H1 (cell line): ENCODE measurements at regions not wholly inside any gene's neighbourhood (a gene's known extent, or its start where the extent isn't known, plus 50 kb on each side); places are given as distances from the start of the nearest gene placed in this dataset.

ENCODE experiments used
- CTCF ChIA-PET: fragments of 300-600 bp; sonication (Branson Sonifier 250); formaldehyde crosslinking; loops from one replicate; lab custom pipeline; 2021; ENCODE audit not compliant: partially characterized antibody; lab: Charles Lee
- POLR2A ChIA-PET: fragments of 300-600 bp; sonication (Branson Sonifier 250); formaldehyde crosslinking; loops from one replicate; lab custom pipeline; 2021; ENCODE audit warnings: inconsistent platforms; ENCODE audit not compliant: partially characterized antibody; lab: Charles Lee
- DNase-seq, 2 experiments: peaks; one replicate each; pipeline versions ENCODE4 v3.0.0 to v3.0.0-alpha.2; 2010 to 2022; ENCODE audit warnings: low spot score in 2 of 2, low read depth in 1 of 2, mixed read lengths in 1 of 2
- FAIRE-seq: peaks from 2 replicates; lab custom pipeline; 2011; peaks lifted over from hg19 to GRCh38; lab: Jason Lieb, UNC
- H2AFZ ChIP-seq: 2 replicates; pipeline ENCODE4 v1.8.1; 2012; ENCODE audit warnings: low read length, inconsistent platforms
- H2AK5ac ChIP-seq: 2 replicates; pipeline ENCODE4 v1.6.1; 2013; ENCODE audit warnings: low read depth, low read length
- H2BK120ac ChIP-seq: replicated peaks from 2 replicates; pipeline ENCODE3; 2013; ENCODE audit warnings: low read depth, low read length, inconsistent platforms
- H2BK12ac ChIP-seq: 2 replicates; pipeline ENCODE4 v1.6.1; 2013; ENCODE audit warnings: low read depth, low read length
- H2BK15ac ChIP-seq: 2 replicates; pipeline ENCODE4 v1.6.1; 2013; ENCODE audit warnings: low read length
- H2BK20ac ChIP-seq: 2 replicates; pipeline ENCODE4 v1.6.1; 2013; ENCODE audit warnings: low read length
- H2BK5ac ChIP-seq: 2 replicates; pipeline ENCODE4 v1.6.1; 2013; ENCODE audit warnings: low read depth, low read length
- H3K14ac ChIP-seq: 2 replicates; pipeline ENCODE4 v1.6.1; 2013; ENCODE audit warnings: inconsistent platforms; ENCODE audit not compliant: insufficient read length
- H3K18ac ChIP-seq: 2 replicates; pipeline ENCODE4 v1.6.1; 2013; ENCODE audit warnings: low read length; ENCODE audit errors: extremely low read depth
- H3K23ac ChIP-seq: 2 replicates; pipeline ENCODE4 v1.6.1; 2013; ENCODE audit warnings: inconsistent platforms; ENCODE audit not compliant: insufficient read length
- H3K23me2 ChIP-seq: 2 replicates; pipeline ENCODE4 v1.6.1; 2013; ENCODE audit warnings: low read depth, low read length
- H3K27ac ChIP-seq: 2 replicates; pipeline ENCODE4 v1.6.1; 2011; ENCODE audit warnings: low read depth, low read length, inconsistent platforms
- H3K27me3 ChIP-seq, 4 experiments: replicated peaks in 1 of 4; 1 replicate in 1 of 4; 2 replicates in 3 of 4; pipeline versions ENCODE4 v1.6.1 to v1.8.1; 2011 to 2013; ENCODE audit warnings: low read length in 3 of 4, mild to moderate bottlenecking in 3 of 4, inconsistent platforms in 2 of 4, mixed read lengths in 2 of 4, moderate library complexity in 1 of 4; ENCODE audit not compliant: control insufficient read depth in 3 of 4, insufficient read depth in 3 of 4; ENCODE audit errors: extremely low read depth in 1 of 4
- H3K36me3 ChIP-seq, 4 experiments: 2 replicates each; pipeline versions ENCODE4 v1.6.1 to v1.8.1; 2011 to 2013; ENCODE audit warnings: mild to moderate bottlenecking in 4 of 4, low read length in 3 of 4, moderate library complexity in 2 of 4, control low read depth in 1 of 4, inconsistent platforms in 1 of 4; ENCODE audit not compliant: insufficient read depth in 4 of 4, control insufficient read depth in 2 of 4
- H3K4ac ChIP-seq: replicated peaks from 2 replicates; pipeline ENCODE3; 2013; ENCODE audit warnings: low read length, low read depth, mixed read lengths, inconsistent platforms; ENCODE audit not compliant: insufficient read length
- H3K4me1 ChIP-seq, 4 experiments: replicated peaks in 1 of 4; 1 replicate in 1 of 4; 2 replicates in 3 of 4; pipeline versions ENCODE4 v1.6.1 to v1.8.1; 2011 to 2013; ENCODE audit warnings: low read length in 3 of 4, inconsistent platforms in 2 of 4, mixed read lengths in 1 of 4; ENCODE audit not compliant: insufficient read depth in 4 of 4, control insufficient read depth in 3 of 4
- H3K4me2 ChIP-seq, 2 experiments: 2 replicates each; pipeline versions ENCODE4 v1.6.1 to v1.8.1; 2011 to 2013; ENCODE audit warnings: low read depth in 2 of 2, low read length in 2 of 2, control low read depth in 1 of 2, inconsistent platforms in 1 of 2, mild to moderate bottlenecking in 1 of 2; ENCODE audit not compliant: insufficient read depth in 1 of 2
- H3K4me3 ChIP-seq, 4 experiments: fragments of 200-600, 300-600 bp in 1 of 4; sonication (generic), shearing (Covaris generic), sonication (Bioruptor Twin) in 1 of 4; 2 replicates each; pipeline versions ENCODE4 v1.5.1 to v1.8.1; 2011 to 2016; ENCODE audit warnings: low read length in 4 of 4, low read depth in 3 of 4, control low read depth in 2 of 4, inconsistent platforms in 2 of 4, mild to moderate bottlenecking in 2 of 4, mixed read lengths in 1 of 4, moderate library complexity in 1 of 4; ENCODE audit not compliant: insufficient read depth in 2 of 4; ENCODE audit errors: extremely low read depth in 1 of 4
- H3K56ac ChIP-seq: replicated peaks from 2 replicates; pipeline ENCODE3; 2013; ENCODE audit warnings: low read depth, mild to moderate bottlenecking, mixed read lengths, low read length, inconsistent platforms; ENCODE audit not compliant: insufficient read length
- H3K79me1 ChIP-seq: 2 replicates; pipeline ENCODE4 v1.6.1; 2013; ENCODE audit warnings: low read depth, low read length, control low read depth
- H3K79me2 ChIP-seq, 2 experiments: 2 replicates each; pipeline versions ENCODE4 v1.6.1 to v1.8.1; 2012 to 2013; ENCODE audit warnings: low read length in 2 of 2, mild to moderate bottlenecking in 2 of 2, inconsistent platforms in 1 of 2; ENCODE audit not compliant: insufficient read depth in 2 of 2, control insufficient read depth in 1 of 2
- H3K9ac ChIP-seq, 4 experiments: replicated peaks in 1 of 4; 1 replicate in 1 of 4; 2 replicates in 3 of 4; pipeline versions ENCODE4 v1.6.1 to v1.8.1; 2011 to 2013; ENCODE audit warnings: low read depth in 3 of 4, low read length in 3 of 4, control low read depth in 2 of 4, mild to moderate bottlenecking in 2 of 4, moderate library complexity in 2 of 4, inconsistent platforms in 1 of 4; ENCODE audit errors: extremely low read depth in 1 of 4
- H3K9me3 ChIP-seq, 2 experiments: 2 replicates each; pipeline versions ENCODE4 v1.6.1 to v1.8.1; 2012 to 2013; ENCODE audit warnings: mild to moderate bottlenecking in 2 of 2, moderate library complexity in 2 of 2, control low read depth in 1 of 2, inconsistent platforms in 1 of 2, low read depth in 1 of 2, low read length in 1 of 2, mixed read lengths in 1 of 2; ENCODE audit not compliant: insufficient read depth in 2 of 2
- H4K20me1 ChIP-seq, 2 experiments: replicated peaks in 1 of 2; 2 replicates each; pipeline versions ENCODE3 to v1.8.1; 2011 to 2013; ENCODE audit warnings: inconsistent platforms in 2 of 2, low read length in 2 of 2, mild to moderate bottlenecking in 1 of 2; ENCODE audit not compliant: insufficient read depth in 2 of 2, control insufficient read depth in 1 of 2
- H4K5ac ChIP-seq: 2 replicates; pipeline ENCODE4 v1.6.1; 2013; ENCODE audit warnings: low read length, low read depth, mixed read lengths, inconsistent platforms; ENCODE audit not compliant: insufficient read length
- H4K8ac ChIP-seq: 2 replicates; pipeline ENCODE4 v1.8.0; 2013; ENCODE audit warnings: mild to moderate bottlenecking, moderate library complexity, low read length, inconsistent platforms; ENCODE audit not compliant: insufficient read depth; ENCODE audit errors: extremely low read depth
- H4K91ac ChIP-seq: replicated peaks from 2 replicates; pipeline ENCODE3; 2013; ENCODE audit warnings: low read length, mixed read lengths, inconsistent platforms; ENCODE audit not compliant: insufficient read length
- EGR1 ChIP-seq: IDR thresholded peaks from 2 replicates; pipeline ENCODE4 v1.6.1; 2011; ENCODE audit warnings: low read depth, low read length, borderline replicate concordance
- EP300 ChIP-seq, 2 experiments: IDR thresholded peaks; 1 replicate in 1 of 2; 2 replicates in 1 of 2; pipeline ENCODE4 v1.6.1; 2011 to 2012; ENCODE audit warnings: low read depth in 2 of 2, low read length in 2 of 2, mild to moderate bottlenecking in 2 of 2, borderline replicate concordance in 1 of 2, inconsistent platforms in 1 of 2, moderate library complexity in 1 of 2
- GTF2F1 ChIP-seq: IDR thresholded peaks from 2 replicates; pipeline ENCODE4 v1.6.1; 2012; ENCODE audit warnings: low read depth, low read length, improper control_type of control experiment, borderline replicate concordance
- HDAC6 ChIP-seq: IDR thresholded peaks from one replicate; pipeline ENCODE4 v1.7.1; 2012; ENCODE audit warnings: low read depth, mild to moderate bottlenecking, inconsistent platforms, low read length, moderate library complexity
- KDM1A ChIP-seq: fragments of 200-600, 300-600 bp; sonication (generic); IDR thresholded peaks from 2 replicates; pipeline ENCODE4 v1.7.1; 2016; ENCODE audit warnings: mild to moderate bottlenecking, low read length, borderline replicate concordance
- KDM4A ChIP-seq: IDR thresholded peaks from one replicate; pipeline ENCODE4 v1.7.1; 2012; ENCODE audit warnings: low read depth, mild to moderate bottlenecking, moderate library complexity, low read length, inconsistent platforms; ENCODE audit not compliant: severe bottlenecking
- MAFK ChIP-seq: IDR thresholded peaks from 2 replicates; pipeline ENCODE4 v1.6.1; 2012; ENCODE audit warnings: low read depth, mild to moderate bottlenecking, improper control_type of control experiment, low read length
- RFX5 ChIP-seq: IDR thresholded peaks from 2 replicates; pipeline ENCODE4 v1.6.1; 2011; ENCODE audit warnings: low read depth, low read length, improper control_type of control experiment, borderline replicate concordance
- SAP30 ChIP-seq: fragments of 300-600 bp; sonication (generic); IDR thresholded peaks from 2 replicates; pipeline ENCODE4 v1.7.1; 2012; ENCODE audit warnings: low read length, moderate library complexity, mild to moderate bottlenecking, inconsistent platforms; ENCODE audit not compliant: insufficient read depth, insufficient replicate concordance
- SIN3A ChIP-seq, 2 experiments: IDR thresholded peaks in 1 of 2; conservative IDR thresholded peaks in 1 of 2; 2 replicates each; pipeline ENCODE4 v1.6.1; 2011 to 2012; ENCODE audit warnings: low read length in 2 of 2, improper control_type of control experiment in 1 of 2, low read depth in 1 of 2, mild to moderate bottlenecking in 1 of 2
- SIX5 ChIP-seq: IDR thresholded peaks from 2 replicates; pipeline ENCODE4 v1.6.1; 2011; ENCODE audit warnings: mild to moderate bottlenecking, low read depth, low read length
- SRF ChIP-seq: IDR thresholded peaks from 2 replicates; pipeline ENCODE4 v1.6.1; 2011; ENCODE audit warnings: mild to moderate bottlenecking, low read depth, low read length, moderate library complexity
- SUZ12 ChIP-seq: fragments of 200-600 bp; sonication (generic); IDR thresholded peaks from 2 replicates; pipeline ENCODE4 v1.6.1; 2012; ENCODE audit warnings: mild to moderate bottlenecking, inconsistent platforms, low read length, moderate library complexity, mixed read lengths
- TEAD4 ChIP-seq: IDR thresholded peaks from 2 replicates; pipeline ENCODE4 v1.6.1; 2012; ENCODE audit warnings: low read depth, low read length, inconsistent platforms, mixed read lengths
- WGBS, 2 experiments: shearing (Covaris generic) in 1 of 2; methylation state at CpG; one replicate each; pipeline versions ENCODE4 v1.1.6 to v1.1.7; 2013 to 2015; ENCODE audit warnings: low lambda C conversion rate in 2 of 2, mixed read lengths in 2 of 2, inconsistent platforms in 1 of 2, low coverage in 1 of 2, missing lambda C conversion rate in 1 of 2; ENCODE audit not compliant: insufficient replicate concordance in 2 of 2, insufficient coverage in 1 of 2, insufficient read length in 1 of 2; ENCODE audit errors: extremely low coverage in 1 of 2, missing lambda C conversion rate in 1 of 2; 5-methylcytosine and 5-hydroxymethylcytosine counted together

GRCh38 chr7:156347132-156347531, 293.4 kb upstream of the RNF32 start:
- Histone ChIP-seq H3K36me3 (no peaks in the 10 kb centered on the region), H3K4me1 (no peaks in the 10 kb centered on the region), H4K8ac (no peak overlapping the region), H3K9me3 (peaks cover 0 to 4% of the 10 kb centered on the region in 2 experiments; a peak in 1 of 4 replicates), H3K79me2 (no peaks in the 10 kb centered on the region), H2BK15ac (no peak overlapping the region), H3K14ac (no peak overlapping the region), H3K18ac (no peak overlapping the region), H2BK20ac (no peak overlapping the region), H3K4me2 (no peak overlapping the region), H4K20me1 (no peaks in the 10 kb centered on the region), H2AFZ (no peak overlapping the region), H3K56ac (no peak overlapping the region), H3K23me2 (peaks cover 7% of the 10 kb centered on the region; the same call in 1 of the 2 replicates), H3K4me3 (no peak overlapping the region), H3K27me3 (no peaks in the 10 kb centered on the region), H3K4ac (no peak overlapping the region), H2BK120ac (no peak overlapping the region), H2BK12ac (no peak overlapping the region), H3K27ac (no peak overlapping the region), H3K23ac (no peak overlapping the region), H3K79me1 (no peaks in the 10 kb centered on the region), H3K9ac (no peak overlapping the region), H4K5ac (no peak overlapping the region), H4K91ac (no peak overlapping the region), H2AK5ac (no peak overlapping the region), H2BK5ac (no peak overlapping the region)
- TF ChIP-seq EP300 (IDR thresholded peaks at IDR 0.05; ENCODE audit: borderline replicate concordance in 1 of 2, low read depth in 2 of 2, low read length in 2 of 2): no peak
- TF ChIP-seq SRF: no peak
- no peak for TF ChIP-seq SIX5
- no peak for TF ChIP-seq MAFK
- TF ChIP-seq KDM4A: no peak
- TF ChIP-seq SUZ12: no peak
- no peak for TF ChIP-seq RFX5
- TF ChIP-seq SIN3A (conservative IDR thresholded peaks at IDR 0.05 in 1 of 2, IDR thresholded peaks at IDR 0.05 in 1 of 2; ENCODE audit: low read depth in 1 of 2, low read length in 2 of 2): no peak
- TF ChIP-seq GTF2F1: no peak
- TF ChIP-seq HDAC6: no peak
- no peak for TF ChIP-seq SAP30
- no peak for TF ChIP-seq TEAD4
- TF ChIP-seq EGR1: no peak
- TF ChIP-seq KDM1A: no peak
- CTCF ChIA-PET: no interaction called here
- 88 to 100% methylated on average over 1 to 12 of the region's 12 CpGs for WGBS, 2 experiments
- FAIRE-seq (no peak), DNase-seq (no peak)
- POLR2A ChIA-PET: no interaction called here
